HG02852 (cell line): ENCODE measurements at regions not wholly inside any gene's neighbourhood (a gene's known extent, or its start where the extent isn't known, plus 50 kb on each side); places are given as distances from the start of the nearest gene placed in this dataset.
"Not testable (repeated sequence)": the region's sequence is repeated elsewhere in the genome, so short reads cannot be mapped to it uniquely, and the experiment has no call there.

Experiments used
- ATAC-seq: cut with Tn5 transposase; IDR thresholded peaks from one replicate; pipeline ENCODE4 v1.9.1; 2021; ENCODE audit warnings: mild to moderate bottlenecking, moderate library complexity; ENCODE audit not compliant: unreplicated experiment

GRCh38 chr20:7744411-7744810, 195.8 kb downstream of the HAO1 start:
- no peak for ATAC-seq

DNA sequence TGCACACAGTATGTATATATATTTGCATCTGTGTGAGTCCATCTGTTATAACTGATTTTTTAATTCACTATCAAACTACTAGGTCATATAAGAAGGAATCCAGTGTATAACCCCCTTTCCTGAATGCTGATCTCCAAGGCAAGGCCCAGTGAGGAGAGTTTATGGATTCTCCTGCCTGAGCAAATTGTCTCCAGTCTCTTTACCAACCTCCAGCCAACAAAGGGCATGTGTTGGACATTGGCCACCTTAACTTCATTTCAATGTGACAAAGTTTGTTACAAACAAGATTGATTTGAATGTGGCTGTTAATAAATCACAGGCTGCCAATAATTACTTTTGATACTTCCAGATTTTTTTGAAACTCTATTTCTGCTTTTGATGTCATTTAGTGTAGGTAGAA, 191.6 kb downstream of the HAO1 start:
- no peak for ATAC-seq

DNA sequence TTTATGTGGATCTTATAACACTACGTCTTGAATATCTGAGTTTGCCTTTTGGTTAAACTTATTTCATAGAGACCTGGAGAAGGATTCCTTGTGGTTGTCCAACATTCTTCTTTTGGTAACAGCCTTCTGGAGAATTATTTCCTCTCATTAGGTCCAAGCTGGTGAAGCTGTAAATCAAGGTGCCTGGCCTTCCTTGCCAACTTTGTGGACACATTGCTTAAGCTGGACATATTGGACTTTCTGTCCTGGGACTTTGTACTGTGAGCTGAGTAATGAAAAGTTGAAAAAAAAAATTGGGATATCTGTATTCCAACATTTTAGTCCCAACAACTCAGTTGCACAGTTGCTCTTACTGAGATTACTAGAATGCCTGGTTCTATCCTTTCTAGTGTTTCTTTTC, 186.2 kb downstream of the HAO1 start:
- ATAC-seq, result no peak

DNA sequence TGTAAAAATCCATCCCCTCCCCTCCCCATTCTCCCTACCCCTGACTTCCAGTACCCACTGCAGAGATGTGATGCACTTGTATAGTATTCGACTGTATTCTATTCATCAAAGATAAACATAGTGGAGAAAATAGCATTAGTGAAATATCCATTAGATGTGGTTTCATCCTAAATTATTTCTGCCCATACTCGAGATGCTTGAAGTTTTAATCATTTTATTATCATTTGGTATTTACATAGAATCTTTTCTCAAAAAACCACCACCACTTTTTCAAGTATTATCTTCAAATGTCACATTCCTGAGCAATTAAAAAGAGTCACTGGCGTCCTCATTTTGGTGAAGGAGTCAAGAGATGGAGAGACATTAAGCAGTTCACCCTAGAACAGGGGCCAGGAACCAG, 181.9 kb downstream of the HAO1 start:
- no peak for ATAC-seq

DNA sequence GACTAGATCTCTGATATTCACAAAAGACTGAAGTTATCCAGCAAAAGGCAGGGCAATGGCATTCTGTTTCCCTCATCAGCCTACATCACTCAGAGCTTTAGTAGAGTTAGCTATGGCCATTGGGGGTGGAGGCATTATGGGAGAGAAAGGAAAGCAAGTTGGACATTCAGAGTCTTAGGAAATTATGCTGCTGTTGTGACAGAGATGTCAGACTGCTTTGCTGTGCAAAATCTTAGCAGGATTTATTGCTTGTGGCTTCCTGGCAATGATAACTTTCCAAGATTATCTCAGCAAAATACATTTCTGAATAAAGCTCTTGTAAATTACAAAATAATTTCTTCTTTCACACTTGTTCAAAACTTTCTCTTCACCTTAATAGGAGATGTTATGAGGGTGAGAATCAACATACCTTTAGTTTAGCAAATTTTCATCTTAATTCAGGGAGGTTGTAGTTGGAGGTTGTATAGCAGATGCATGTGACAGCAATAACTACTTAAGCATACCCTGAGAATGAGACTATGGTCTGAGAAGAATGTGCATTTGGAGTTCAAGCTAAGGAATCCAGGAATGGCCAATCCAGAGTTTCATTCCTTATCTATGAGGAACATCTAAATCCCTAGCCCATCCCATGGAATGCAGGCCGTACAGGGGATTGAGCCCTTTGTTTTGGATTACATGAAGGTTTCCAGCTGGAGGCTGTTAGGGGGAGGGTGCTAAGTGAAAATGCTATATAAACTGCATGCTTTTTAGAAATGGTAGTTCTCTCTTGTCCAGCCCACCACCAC, 179.8 kb downstream of the HAO1 start:
- no peak for ATAC-seq

GRCh38 chr20:7765221-7765620, 175.0 kb downstream of the HAO1 start:
- ATAC-seq, result no peak

DNA sequence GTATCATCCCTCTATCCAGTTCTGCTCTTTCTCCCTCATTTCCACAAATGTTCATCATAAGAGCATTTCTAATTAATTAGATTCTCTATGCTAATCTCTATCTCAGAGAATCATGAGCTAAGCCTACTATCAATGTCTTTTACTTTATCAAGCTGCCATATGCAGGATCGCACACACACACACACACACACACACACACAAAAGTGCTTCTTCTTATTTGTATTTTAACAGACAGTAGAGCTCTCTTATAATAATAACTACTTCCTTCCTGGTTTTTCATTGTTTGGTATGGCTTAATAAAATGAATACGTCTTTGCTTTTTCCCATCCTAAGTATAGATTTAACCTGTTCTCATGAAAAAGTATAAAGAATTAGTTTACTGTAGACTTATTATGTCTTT, 170.2 kb downstream of the HAO1 start:
- no peak for ATAC-seq

DNA sequence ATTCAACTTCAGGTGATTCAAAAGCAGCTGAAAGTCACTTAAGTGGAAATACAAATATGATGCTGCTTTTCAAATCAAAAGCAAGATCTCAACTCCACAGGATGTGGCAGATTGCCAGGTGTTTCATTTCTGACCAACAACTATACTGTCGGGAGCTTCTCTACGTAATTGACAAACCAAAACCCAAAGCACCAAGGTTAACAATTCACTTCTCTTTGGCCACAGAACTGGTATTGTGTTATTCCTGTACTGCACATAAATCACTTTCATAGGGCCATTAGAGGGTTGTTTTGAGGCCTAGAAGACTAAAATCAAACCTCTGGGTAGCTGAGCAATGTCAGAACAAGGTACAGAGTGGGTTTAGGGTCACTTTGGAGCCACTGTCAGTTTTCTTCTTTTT, 169.7 kb downstream of the HAO1 start:
- ATAC-seq, result peak; percentile 96

DNA sequence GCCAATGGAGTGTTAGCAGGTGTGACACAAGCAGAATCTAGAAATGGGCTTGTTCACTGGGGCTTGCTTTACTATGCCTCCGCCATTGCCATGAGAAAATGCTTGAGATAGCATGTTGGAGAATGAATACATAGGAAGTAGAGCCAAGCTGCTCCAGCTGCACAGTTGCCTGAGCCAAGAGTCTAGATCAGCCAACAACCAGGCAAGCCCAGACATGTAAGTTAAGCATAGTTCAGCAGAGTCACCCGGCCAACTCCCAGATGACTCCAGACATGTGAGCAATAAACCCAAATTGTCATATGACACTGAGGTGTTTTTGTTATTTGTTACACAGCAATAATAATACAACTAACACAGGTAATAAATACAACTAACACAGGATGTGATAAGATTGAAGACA, 167.9 kb downstream of the HAO1 start:
- no peak for ATAC-seq

DNA sequence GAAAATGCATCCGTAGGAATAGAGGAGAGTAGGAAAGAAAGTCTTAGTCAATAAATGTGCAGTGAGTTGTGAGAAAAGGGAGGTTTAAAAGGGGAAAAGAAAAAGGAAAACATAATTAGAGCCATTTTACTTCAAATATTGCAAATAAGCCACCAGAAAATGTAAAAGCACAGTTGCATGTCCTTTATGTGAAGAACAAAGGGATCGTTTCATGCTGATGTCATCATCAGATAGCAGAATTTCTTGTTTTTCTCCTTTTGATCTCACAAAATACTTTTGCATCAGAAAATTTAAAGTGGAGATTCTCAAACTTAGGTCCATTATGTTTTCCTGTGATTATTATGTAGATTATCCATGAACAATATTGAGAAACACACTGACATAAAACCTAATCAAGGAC, 166.7 kb downstream of the HAO1 start:
- ATAC-seq, result no peak

DNA sequence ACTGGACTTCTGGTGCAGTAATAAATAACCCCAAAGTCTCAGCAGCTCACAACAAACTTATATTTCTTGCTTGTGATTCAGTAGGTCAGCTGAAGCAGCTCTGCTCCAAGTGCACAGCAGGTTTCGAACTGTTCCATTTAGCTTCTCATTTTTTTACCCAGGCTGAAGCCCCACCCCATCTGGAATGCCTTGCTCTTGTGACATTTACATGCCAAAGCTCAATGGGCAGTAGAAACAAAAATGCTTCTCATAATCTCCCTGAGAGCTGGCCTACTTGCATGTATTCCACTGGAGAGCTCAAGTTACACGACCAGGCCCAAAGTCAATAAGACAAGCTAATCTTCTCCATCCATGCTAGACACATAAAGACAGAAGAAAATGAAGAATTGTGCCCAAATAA, 165.2 kb downstream of the HAO1 start:
- no peak for ATAC-seq

GRCh38 chr20:7776148-7776547, 164.1 kb downstream of the HAO1 start:
- no peak for ATAC-seq

DNA sequence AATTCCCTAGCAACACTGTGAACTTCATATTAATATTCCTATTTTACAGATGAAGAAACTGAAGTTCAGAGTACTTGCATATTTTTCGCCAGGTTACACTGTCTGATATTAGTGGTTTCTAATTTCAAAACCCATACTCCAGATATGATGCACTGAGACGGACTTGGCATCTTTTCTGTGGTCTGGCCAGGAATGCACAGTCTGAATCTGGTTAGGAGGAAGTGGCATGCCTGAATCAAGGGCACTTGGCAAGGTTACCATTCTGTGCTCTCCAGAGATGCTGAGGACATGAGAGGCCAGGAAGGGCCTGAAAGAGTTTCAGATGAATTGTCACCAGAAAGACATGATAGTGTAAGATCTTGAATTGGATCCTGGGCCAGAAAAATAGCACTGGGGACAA, 150.1 kb downstream of the HAO1 start:
- no peak for ATAC-seq

DNA sequence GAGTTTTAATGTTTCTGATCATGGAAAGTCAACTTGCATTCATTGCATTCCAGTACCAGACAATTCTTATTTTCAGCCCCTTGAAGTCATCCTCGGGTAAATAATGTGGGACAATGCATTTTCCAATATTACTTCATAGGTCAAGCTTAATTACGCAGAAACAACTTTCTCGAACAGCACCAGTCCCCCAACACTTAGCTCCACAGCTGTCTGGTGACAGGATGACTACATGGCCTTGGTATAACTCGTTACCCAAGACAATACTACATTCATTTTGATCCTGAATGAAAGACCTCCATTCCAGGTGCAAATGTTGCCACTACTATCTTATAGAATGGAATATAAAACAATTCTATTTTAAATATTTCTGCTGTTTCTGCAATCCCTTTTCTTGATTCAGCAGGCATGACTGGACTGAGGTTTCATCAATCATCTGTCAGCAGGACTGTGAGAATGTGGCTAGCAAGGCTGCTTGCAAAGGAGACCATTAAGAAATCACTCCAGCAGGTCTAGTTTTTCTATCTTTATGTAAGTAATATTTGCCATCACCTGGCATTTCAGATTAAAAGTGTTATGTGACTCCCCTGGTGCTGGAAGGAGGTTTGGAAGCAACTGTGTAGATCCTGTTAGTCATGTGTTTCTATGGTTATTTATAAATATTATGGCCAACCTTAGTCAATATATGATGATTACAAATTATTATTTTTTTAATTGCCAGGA, 147.9 kb downstream of the HAO1 start:
- ATAC-seq, result no peak

- ATAC-seq, result no peak
Observed at GRCh38 chr20:7798176-7798575, 142.1 kb downstream of the HAO1 start.

- no peak for ATAC-seq
Observed at GRCh38 chr20:7799862-7800261, 140.4 kb downstream of the HAO1 start.

- ATAC-seq, result not testable (repeated sequence)
Observed at GRCh38 chr20:7803411-7804151, 136.7 kb downstream of the HAO1 start.

DNA sequence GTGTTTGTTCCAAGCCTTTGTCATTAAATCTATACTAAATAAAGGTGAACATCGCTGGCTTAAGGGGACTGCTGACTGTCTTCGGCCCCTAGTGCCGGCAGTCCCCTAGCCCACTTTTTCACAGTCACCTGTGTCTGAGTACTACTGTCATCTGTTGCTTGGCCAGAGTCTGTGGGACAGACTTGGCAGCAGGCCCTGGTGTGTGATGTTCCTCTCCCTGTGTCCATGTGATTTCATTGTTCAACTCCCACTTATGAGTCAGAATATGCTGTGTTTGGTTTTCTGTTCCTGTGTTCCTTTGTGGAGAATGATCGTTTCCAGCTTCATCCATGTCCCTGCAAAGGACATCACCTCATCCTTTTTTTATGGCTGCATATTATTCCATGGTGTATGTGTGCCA, 133.4 kb downstream of the HAO1 start:
- no peak for ATAC-seq

DNA sequence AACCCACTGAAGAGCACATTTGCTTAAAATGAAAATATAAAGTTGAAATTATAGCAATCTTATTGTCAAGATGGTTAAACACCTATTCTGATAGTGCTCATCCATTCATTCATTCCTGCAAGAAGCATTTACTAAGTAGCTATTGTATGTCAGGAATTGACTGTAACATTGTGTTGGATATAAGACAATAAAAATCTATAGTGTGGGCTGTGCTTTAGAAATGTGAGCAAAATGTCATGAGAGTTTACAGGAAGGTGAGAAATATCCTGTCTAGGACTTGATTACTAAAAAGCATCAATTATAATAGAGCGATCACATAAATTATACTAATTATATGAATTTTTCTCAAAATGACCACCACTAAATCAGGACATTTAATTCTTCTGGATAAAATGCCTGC, 123.0 kb downstream of the HAO1 start:
- ATAC-seq, result no peak

DNA sequence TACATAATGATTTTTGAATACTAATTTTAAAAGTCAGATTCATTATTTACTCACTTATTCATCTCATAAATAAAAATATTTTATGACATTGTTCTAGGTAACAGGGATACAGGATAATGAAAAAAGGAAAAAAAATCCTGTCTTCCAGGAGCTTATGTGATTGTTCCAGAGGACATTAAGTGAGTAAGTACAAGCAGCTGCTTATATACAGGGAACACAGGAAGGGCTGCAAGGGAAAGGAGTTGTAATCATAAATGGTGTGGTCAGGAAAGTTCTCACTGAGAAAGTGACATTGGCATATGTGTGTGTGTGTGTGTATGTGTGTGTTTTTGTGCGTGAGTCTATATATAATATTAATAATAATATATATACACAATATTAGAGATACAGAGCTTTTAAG, 121.8 kb downstream of the HAO1 start:
- ATAC-seq, result no peak

DNA sequence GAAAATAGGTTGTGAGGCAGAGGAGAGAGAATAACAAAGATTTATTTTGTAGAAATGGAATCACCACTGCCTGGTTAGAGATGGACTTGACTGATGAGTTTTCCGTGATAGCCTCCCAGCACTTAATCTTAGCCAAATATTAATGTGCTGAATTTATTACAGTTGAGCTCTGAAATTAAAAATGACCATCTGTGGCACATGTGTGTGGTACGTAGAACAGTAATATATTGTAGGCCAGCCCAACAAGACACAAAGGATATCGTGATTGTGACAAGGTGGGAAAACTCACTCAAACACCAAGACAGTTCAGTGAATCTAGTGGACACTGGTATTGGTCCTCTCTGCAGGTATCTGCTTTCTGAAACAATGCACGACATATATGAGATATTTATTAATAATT, 119.4 kb downstream of the HAO1 start:
- ATAC-seq, result no peak

DNA sequence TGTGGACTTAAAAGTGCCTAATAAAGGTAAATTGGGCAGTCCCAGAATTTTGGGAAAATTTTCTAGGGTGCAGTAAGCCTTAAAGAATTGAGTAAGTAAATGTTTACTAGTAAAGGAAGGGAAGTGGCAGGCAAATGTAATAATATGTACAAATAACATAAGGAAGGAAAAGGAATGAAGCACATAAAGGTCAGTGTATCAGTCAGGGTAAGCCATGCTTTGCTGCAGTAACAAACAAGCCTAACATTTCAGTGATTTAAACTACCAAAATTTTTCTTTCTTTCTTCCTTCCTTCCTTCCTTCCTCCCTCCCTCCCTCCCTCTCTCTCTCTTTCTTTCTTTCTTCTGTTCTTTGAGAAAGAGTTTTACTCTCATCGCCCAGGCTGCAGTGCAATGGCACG, 117.5 kb downstream of the HAO1 start:
- no peak for ATAC-seq
